ENCODE measurements at regions not wholly inside any gene's neighbourhood (a gene's known extent, or its start where the extent isn't known, plus 50 kb on each side); places are given as distances from the start of the nearest gene placed in this dataset.

DNA sequence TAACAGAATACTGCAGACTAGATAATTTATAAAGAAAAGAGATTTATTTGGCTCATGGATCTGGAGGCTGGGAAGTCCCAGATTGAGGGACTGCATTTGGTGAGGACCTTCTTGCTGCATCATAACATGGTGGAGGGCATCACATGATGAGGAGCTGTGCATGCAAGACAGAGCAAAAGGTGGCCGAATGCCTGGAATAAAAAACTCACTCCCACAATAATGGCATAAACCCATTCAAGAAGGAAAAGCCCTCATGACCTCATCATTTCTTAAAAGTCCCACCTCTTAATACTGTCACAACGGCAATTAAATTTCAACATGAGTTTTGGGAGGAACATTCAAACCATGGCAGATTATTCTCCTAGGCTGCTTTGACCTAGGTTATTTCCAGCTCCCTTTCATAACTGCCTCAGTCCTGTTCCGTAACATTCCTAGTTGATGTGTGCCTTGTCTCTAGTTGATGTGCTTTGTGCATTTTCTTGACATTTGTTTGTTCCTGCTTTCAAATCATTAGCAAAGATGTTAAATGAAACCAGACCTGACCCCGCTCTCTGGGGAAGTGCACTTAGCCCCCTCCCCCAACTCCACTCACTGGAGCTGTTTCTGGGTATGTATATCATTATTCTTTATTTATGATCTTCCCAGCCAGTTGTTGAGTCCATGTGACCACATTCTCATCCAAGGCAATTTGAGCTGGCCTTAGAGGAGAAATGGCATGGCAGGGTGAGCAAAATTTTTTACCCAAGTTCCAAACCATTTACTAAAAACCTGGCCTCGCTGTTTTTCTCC lies 148.5 kb downstream of the GDAP2 start:
- no peak for TF ChIP-seq CTCF (IDR thresholded peaks at IDR 0.05)
- ATAC-seq, result no peak
- intact Hi-C loops (cut with DNase I), result no loop called here
- Histone ChIP-seq H3K4me1 (no peaks in the 10 kb centered on the region), H3K4me3 (no peak overlapping the region), H3K36me3 (no peaks in the 10 kb centered on the region), H3K27ac (no peak overlapping the region), H3K9me3 (no peaks in the 10 kb centered on the region), H3K27me3 (ENCODE audit: low read depth) (no peaks in the 10 kb centered on the region)
- DNase-seq, result no peak

DNA sequence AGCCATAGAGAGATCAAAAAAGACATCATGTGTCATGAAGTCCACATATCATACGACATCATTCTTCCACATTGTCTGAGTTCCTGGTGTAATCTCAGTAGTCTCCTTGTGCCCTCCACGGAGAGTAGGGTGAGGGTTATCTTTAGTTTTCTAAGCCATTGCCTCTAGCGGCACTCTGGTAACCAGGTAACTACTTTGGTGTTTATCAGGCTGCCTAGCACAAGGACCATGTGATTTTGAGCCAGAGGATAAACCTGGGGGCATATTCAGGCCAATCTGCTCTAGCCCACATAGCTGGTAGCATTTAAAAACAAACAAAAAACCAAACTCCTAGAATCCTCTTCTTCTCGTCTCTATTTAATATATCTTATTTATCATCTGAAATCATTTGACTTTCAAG lies 147.4 kb downstream of the GDAP2 start:
- no peak for TF ChIP-seq CTCF (IDR thresholded peaks at IDR 0.05)
- Histone ChIP-seq H3K4me3 (no peak overlapping the region), H3K27me3 (ENCODE audit: low read depth) (no peaks in the 10 kb centered on the region), H3K27ac (no peak overlapping the region), H3K4me1 (no peaks in the 10 kb centered on the region), H3K9me3 (no peaks in the 10 kb centered on the region), H3K36me3 (no peaks in the 10 kb centered on the region)
- DNase-seq, result no peak
- ATAC-seq, result no peak
- intact Hi-C loops (cut with DNase I), result no loop called here

DNA sequence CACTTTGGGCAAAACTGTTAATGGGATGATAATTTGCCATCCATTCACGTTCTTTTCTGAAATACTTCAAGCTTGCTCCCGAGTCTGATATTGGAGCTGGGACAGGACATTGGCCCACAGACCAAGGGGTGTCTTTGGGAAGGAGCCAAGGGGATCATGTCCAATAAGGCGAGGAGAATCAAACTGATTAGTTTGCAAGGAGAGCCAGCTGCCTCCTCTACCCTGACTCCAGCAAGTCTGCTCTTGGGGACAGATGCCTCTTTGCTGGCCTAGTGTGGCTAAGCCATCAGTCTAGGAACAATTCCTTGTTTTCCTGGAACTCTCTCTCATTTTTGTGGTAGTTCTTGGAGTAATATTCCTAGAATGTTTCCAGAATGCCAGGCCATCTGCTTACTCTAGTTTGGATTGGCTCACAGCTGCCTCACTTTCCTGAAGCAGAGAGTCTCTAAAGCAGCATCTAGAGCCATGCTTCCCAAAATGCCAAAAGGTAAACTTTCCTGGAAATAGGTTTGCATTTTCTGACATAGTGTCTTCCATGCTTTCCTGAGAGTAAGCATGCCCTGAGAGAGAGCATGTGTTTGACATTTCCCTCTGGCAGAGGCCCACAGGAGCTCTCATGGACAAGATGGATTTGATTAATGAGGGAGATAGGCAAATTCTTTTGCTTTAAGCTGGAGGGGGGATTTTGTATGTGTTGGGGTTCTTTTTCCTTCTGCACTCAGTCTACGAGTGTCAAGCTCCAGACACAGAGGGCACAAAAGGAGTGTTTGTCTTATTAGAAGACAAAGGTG lies 145.6 kb downstream of the GDAP2 start:
- no peak overlapping the region for H3K4me3 ChIP-seq
- no peaks in the 10 kb centered on the region for H3K9me3 ChIP-seq
- no peaks in the 10 kb centered on the region for H3K27me3 ChIP-seq (ENCODE audit: low read depth)
- no peak overlapping the region for H3K27ac ChIP-seq
- DNase-seq (no peak), ATAC-seq (no peak)
- H3K4me1 ChIP-seq, result no peaks in the 10 kb centered on the region
- H3K36me3 ChIP-seq, result no peaks in the 10 kb centered on the region
- intact Hi-C loops (cut with DNase I), result no loop called here
- no peak for TF ChIP-seq CTCF (IDR thresholded peaks at IDR 0.05)

DNA sequence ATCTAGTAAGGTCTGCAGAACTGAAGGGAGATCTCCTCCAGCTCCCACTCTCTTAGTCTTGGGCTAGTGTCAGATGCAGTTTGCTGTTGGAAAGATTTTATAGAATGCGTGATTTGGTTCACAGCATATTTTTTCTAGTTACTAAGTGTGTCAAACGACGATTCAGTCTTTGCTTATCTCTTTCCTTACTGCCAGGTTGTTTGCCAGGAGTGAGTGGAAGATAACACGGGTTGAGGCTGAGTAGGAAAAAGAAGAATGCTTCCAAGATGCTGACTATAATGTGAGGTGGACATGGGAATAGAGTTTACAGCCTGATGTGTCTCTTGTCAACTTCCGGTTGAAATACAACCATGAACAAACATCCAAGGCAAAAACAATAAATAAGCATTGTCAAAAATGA lies 141.4 kb downstream of the GDAP2 start:
- no peak for DNase-seq
- Histone ChIP-seq H3K27ac (no peak overlapping the region), H3K9me3 (no peaks in the 10 kb centered on the region), H3K4me1 (no peaks in the 10 kb centered on the region), H3K4me3 (no peak overlapping the region), H3K27me3 (ENCODE audit: low read depth) (no peaks in the 10 kb centered on the region), H3K36me3 (no peaks in the 10 kb centered on the region)
- ATAC-seq, result no peak
- intact Hi-C loops (cut with DNase I), result no loop called here
- no peak for TF ChIP-seq CTCF (IDR thresholded peaks at IDR 0.05)

DNA sequence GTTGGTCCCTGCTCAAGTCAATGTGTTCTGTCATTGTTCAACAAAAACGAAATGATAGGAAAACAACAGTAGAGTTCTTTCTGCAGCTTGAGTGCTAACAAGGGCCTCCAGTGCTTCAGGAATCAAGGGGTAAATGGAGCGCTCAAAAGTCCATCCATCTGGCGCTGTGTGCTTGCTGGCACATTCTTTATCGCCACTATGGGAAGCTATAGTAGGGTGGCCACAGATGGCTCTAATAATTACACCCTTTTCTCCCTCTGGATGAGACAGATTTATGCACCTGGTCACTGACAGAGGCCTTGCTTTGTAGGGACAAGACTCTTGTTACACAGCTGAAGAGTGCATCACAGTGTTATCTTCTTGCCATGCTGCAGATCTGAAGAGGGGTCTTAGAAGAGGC lies 136.0 kb downstream of the GDAP2 start:
- ATAC-seq, result no peak
- Histone ChIP-seq H3K36me3 (no peaks in the 10 kb centered on the region), H3K4me1 (no peaks in the 10 kb centered on the region), H3K4me3 (no peak overlapping the region), H3K27ac (no peak overlapping the region), H3K27me3 (ENCODE audit: low read depth) (no peaks in the 10 kb centered on the region), H3K9me3 (no peaks in the 10 kb centered on the region)
- TF ChIP-seq CTCF (IDR thresholded peaks at IDR 0.05), result no peak
- intact Hi-C loops (cut with DNase I), result no loop called here
- no peak for DNase-seq
